ENCODE measurements at regions not wholly inside any gene's neighbourhood (a gene's known extent, or its start where the extent isn't known, plus 50 kb on each side); places are given as distances from the start of the nearest gene placed in this dataset.
"Not testable (repeated sequence)": the region's sequence is repeated elsewhere in the genome, so short reads cannot be mapped to it uniquely, and the experiment has no call there.

DNA sequence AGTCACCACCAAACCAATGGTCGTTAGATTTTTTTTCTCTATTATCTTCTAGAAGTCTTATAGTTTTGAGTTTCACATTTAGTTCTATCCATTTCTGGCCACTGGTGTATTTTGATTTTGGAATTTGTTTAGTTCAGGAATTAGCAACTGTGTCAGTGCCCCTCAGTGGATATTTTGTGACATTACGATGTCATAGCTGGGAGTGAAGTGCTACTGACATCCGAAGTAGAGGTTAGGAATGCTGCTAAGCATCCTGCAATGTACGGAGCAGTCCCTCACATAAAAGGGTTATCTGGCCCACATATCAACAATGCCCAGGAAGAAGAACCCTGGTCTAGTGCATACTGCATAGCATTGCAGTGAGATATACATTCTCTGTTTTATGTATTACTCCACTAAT lies 157.4 kb upstream of the RGPD4 start:
- DNase-seq: peak; percentile 18

DNA sequence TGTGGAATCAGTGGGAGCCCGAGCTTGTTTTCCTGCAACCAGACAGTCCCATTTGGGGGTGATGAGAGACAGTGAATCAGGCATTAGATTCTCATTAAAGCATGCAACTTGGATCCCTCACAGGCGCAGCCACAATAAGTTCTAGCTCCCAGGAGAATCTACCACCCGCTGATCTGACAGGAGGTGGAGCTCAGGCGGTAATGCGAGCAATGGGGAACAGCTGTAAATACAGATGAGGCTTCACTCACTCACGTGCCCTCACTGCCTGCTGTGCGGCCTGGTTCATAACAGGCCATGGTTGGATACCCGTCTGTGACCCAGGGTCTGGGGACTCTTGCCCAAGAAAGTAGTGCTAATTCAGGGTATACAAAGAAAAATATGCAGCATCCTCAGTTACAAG lies 144.8 kb upstream of the RGPD4 start:
- no peak for DNase-seq

DNA sequence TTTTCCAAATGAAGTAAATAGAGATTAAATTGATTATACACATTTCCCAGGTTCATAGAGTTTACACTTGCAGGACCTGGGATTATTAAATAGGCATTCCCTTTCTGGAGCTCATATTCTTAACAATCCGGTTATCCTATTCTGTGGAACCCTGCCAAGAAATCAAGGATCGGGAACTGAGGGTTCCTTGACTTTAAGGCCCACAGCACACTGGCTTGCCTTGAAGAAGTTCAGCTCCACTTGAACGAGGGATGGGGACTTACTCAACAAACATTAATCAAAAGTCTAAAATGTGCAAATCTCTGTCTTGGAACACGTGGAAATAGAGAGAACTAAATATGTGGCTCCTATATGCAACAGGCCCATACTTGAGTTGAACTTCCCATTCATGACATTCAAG lies 142.3 kb upstream of the RGPD4 start:
- DNase-seq: no peak

DNA sequence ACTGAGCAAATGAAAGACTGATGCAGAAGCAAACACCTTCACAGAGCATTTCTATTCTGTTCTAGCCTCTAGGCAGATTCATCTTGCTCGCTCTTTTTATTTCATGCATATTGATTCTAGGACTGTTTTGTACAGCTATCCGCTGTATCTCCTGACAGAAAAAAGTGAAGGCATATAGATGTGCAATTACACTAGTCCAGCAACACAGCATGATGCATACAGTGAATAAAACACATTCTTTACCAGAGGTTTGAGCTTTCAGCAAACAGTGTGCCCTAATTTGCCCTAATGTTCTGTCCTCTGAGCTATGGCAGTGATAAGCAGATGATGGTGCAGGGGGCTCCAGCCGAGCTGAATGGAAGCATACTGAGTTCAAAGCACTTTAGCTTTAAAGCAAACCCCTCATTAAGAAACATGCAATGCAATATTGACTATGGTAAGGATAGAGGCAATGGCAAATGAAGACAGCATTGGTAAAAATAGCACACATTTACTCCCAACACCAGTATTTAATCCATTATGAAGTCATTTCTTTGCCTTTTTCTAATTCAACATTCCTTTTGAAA lies 141.2 kb upstream of the RGPD4 start:
- no peak for DNase-seq

DNA sequence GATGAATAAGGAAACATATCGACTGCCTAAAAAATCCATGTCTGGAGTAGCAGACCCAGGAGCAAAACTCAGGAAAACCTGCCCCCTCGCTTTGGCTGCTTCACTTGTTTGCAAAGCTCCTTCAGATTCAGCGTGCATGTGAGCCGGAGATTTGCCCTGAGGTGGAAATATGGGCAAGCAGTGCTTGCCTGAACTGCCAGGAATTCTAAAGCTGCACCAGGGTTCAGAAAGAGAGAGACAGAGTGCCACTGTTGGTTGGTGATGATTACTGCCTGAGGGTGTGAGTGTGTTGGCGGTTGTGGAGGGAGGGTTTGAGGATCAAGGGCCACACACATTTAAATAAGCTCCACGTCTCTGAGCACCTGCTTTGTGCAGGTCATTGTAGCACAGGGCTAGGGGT lies 139.6 kb upstream of the RGPD4 start:
- DNase-seq: no peak

DNA sequence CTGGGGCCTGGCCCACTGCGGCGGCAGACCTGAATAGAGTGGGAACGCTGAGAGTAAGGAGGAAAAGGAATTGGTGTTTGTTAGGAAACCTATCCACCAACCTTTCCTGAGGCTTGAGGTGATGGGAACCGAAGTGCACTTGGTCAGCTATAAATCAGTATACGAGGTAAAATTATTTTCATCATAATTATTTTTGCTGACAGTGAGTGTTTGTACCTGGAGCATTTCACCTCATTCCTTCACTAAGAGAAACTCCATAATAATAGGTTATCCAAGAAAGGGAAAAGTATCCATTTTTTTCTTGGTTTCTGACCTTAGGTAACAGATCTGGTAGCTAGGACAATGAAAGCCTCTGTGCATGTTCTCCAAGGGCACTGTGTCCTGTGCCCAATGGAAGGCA lies 138.6 kb upstream of the RGPD4 start:
- DNase-seq: no peak

DNA sequence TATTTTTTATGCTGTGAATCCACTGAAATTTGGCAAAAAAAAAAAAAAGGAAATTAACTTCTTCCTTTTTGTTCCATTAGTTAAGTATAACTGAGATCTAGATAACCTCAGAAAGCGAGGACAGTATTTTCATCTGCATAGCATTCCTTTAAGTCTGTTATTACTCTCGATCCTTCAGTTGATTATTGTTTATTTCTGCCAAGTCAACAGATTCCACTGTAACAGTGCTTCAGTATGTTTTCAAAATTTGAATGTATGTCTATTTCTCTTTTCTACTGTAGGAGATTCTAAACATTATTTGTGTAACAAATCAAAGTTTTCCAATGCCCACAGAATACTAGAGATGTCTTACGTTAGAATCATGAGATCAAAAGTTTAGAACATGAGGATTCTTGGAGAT lies 133.1 kb upstream of the RGPD4 start:
- DNase-seq: no peak

DNA sequence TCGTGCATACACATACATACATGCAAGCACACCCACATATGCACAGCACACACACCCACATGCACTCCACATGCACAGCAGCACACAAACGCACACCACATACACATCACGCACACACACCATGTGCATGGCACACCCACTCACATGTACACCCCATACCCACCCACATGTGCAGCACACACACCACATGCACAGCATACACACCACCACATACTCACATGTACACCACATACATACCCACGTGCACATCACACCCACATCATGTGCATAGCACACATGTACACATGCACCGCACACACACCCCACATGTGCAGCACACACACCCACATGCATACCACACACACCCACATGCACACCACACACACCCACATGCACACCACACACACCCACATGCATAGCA lies 132.0 kb upstream of the RGPD4 start:
- DNase-seq: no peak

DNA sequence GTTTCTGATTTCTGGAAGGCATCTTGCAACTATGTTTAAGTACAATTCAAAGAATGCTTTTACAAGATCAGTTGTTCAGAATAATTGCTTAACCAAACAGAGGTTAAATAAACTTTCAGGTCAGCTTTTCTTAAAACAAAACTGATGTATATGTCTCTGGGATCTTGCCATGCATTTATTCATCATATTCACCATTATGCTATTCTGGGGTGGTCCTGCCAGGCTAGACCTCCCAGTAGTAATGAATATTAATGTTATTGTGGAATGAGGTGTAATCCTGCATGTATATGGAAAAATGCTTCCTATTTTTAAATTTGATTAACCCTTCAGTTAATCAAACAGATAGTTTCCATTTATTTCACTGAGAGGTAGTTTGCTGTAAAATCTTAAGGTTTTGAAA lies 129.3 kb upstream of the RGPD4 start:
- DNase-seq: no peak

DNA sequence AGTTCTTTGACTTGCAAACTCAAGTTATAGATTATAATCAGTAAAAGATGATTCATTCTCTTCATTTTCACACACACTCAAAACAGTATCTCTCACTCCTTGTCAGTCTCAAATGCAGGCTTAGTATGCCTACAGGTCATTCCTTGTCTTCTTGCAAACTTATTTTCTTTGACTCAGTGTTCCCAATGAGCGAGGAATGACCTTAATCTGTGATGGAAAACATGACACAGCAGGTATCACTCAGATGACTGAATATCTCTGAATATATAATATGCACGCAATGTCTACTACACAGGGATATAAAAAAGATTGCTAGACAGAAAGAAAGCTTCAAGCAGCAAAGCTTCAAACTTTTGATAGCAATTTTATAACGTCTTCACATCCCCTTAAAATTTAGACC lies 127.8 kb upstream of the RGPD4 start:
- no peak for DNase-seq

DNA sequence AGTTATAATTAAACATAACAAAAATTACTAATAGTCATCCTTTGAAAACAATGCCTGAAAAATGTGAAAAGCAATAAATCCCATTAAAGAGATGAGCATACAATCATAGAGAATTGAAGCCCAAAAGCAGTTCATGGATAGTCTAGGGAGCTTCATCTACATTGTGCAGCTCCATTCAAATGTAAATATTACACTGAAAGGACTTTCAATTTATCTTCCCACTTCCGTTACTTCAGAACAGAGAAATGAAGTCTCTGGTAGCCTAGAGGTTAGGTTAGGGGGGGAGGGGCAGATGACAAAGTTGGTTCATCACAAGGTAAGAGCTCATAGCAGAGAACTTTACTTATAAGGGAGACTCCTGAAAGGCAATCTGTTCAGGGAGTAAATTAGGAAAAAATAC lies 126.6 kb upstream of the RGPD4 start:
- no peak for DNase-seq

DNA sequence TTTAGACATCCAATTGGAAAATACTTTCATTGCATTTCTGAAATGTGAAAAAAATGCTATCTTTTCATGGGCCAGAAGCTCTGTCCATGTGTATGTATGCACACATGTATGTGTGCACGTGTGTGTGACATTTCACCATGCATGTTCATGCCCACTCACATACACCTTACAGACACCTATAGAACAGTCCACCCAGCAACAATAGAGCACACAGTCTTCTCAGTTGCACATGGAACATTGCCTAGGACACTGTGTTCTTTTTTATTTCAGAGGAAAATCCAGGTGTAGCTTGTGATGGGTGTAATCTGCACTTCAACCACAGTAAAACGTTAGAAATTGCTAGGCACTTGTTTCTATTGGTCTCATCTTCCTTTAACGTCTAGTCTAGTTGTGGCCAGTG lies 114.8 kb upstream of the RGPD4 start:
- no peak for DNase-seq

DNA sequence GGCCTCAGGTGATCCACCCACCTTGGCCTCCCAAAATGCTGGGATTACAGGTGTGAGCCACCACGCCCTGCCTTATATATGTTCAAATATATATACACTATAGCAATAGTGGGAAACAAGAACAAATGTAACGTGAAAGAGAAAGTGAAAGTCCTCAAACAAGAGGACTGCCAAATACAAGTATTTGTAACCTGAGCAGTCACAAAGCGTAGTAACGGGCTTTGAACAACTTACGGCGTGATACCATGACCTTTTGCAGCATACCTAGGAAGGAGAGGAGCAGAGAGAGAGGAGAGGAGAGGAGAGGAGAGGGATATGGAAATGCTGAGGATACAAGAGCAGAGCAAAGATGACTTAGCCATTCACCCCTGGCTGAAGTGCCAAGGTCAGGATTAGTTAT lies 113.8 kb upstream of the RGPD4 start:
- DNase-seq: peak; percentile 45

DNA sequence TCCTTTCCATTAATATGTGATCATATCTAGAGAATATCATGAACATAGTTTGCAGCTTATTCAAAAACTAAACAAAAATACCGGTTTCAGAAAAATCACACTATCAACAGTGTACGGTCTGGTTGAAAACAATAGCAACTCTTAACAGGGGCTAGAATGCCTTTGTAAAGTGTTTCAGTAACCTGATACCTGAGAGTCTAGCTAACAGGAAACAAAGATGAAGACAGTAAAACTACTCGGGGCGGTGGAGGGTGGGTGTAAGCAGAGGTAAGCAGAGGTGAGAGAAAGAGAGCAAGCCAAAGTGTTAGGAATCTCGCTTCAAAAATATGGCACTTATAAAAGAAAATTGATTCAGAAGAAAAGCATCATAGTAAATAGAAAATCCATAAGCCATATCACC lies 109.0 kb upstream of the RGPD4 start:
- peak; percentile 73 for DNase-seq

DNA sequence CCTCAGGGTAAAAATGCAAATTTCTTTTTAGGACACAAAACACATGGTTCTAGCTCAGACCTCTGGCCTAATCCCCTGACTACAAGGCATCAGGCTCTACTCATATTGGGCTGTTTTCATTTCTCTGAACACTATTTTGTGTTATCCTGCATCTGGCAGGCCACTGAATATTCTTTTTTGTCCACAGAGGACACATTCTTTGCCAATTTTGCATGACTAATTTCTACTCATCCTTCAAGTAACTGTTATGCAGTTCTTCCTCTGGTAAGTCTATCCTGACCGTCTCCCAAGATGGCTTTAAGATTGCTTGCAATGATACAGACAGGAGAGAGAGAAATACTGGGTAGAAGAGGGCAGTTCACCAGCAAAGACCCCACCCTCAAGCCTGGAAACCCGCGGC lies 107.6 kb upstream of the RGPD4 start:
- no peak for DNase-seq

DNA sequence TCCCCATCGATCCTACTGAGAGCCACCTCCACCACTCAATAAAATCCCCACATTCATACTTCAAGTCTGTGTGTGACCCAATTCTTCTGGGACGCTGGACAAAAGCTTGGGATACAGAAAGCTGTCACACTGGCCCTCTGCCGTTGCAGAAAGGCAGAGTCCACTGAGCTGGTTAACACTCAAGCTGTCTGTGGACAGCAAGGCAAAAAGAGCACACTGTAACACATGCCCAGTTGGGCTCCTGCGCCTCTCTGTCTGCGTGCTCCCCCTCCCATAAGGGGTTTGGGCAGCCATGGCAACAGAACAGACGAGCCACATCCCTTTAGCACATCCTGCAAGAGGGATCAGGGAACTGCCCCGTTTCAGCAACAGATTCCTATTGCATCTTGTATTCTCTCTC lies 106.9 kb upstream of the RGPD4 start:
- no peak for DNase-seq

DNA sequence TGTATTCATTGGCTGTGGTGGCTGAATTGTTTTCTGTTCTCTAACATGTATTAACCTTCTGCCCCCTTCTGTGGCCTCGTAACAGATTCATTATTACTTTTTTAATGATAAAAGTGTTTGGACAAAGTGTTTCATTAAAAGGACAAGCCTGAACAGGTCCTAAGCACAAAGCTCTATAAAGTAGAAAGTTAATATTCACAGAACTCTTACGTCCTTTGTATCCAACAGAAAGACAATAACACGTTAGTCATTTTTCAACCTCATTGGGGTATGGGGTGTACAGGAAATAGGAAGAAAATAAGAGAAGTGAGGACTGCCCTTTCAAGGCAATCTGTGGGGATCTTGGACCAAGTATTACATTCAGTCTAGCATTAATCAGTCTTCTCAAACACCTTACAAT lies 105.5 kb upstream of the RGPD4 start:
- no peak for DNase-seq

DNA sequence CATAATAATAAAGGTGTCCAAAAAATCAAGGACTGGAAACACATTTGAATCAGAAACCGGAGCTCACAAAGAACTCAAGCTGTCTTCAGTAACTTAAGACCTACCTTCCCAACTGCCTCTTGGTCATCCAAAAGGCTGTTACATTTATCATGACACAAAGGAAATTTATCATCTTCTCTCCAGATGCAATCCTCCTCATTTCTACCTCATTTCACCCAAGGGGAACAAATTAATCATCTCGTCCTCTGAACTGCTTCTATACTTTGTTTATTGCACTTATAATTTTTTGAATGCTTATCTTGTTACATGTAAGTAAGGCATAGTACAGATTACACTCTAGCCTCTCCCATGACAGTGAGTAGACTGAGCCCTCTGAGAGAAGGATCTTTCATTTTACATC lies 105.1 kb upstream of the RGPD4 start:
- no peak for DNase-seq

DNA sequence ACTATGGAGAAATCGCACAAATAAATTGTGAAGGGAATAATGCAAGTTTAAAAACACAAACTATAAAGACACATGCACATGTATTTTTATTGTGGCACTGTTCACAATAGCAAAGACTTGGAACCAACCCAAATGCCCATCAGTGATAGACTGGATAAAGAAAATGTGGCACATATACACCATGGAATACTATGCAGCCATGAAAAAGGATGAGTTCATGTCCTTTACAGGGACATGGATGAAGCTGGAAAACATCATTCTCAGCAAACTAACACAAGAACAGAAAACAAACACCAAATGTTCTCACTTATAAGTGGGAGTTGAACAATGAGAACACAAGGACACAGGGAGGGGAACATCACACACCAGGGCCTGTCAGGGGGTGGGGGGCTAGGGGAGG lies 100.9 kb upstream of the RGPD4 start:
- not testable (repeated sequence) for DNase-seq

DNA sequence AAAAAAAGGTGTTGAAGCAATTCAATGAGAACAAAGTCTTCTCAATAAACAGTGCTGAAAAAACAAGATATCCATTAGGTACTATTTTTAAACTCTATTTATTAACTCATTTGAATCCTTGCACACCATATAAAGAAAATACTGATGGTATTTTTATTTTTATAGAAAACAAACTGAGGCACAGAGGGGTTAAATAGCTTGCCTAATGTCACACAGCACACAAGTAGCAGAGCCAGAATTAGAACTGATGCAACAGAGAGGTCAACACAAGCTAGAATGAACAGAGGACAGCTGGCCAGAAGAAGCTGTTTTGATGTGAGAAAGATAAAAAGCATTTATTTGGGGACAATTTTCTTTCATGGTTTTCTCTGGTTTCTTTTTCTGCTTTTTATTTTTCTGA lies 99.4 kb upstream of the RGPD4 start:
- DNase-seq: no peak

DNA sequence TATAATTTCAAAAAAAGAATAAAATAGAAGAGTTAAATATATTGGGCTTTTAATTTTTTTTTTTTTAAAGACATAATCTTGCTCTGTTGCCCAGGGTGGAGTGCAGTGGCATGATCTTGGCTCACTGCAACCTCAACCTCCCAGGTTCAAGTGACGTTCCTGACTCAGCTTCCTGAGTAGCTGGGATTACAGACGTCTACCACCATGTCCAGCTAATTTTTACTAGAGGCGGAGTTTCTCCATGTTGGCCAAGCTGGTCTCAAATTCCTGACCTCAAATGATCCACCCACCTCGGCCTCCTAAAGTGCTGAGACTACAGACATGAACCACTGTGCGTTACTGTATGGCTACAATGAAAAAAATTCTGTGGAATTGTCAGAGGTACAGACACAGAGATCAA lies 98.1 kb upstream of the RGPD4 start:
- no peak for DNase-seq

DNA sequence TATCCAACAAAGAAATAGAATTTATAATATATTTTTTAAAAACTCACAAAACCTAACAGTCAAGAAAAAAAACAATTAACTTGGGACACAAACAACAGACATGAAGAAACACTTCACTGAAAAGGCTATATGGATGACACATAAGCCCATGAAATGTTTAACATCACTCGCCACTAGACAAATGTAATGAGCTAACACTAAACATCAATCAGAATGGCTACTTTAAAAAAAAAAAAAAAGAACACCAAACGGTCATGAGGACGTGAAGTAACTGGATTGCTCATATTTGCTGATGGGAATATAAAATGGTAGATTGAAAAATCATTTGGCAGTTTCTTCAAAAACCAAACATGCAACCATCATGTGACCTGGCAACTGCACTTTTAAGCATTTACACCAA lies 97.3 kb upstream of the RGPD4 start:
- no peak for DNase-seq

DNA sequence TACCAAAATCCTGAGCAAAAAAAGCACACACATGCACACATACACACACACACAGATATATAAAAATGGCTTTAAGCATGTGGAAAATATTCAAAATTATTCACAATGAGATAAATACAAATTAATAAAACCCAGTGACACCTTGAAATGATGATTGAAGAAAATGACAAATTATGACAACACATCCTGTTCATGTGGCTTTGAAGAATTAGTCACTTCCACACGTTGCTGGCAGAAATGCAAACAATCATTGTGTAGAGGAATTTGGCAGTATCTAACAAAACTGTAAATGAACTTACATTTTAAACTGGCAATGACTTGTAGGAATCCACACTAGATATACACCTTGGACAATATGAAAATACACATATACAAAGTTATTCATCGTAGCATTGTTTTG lies 95.8 kb upstream of the RGPD4 start:
- DNase-seq: no peak

DNA sequence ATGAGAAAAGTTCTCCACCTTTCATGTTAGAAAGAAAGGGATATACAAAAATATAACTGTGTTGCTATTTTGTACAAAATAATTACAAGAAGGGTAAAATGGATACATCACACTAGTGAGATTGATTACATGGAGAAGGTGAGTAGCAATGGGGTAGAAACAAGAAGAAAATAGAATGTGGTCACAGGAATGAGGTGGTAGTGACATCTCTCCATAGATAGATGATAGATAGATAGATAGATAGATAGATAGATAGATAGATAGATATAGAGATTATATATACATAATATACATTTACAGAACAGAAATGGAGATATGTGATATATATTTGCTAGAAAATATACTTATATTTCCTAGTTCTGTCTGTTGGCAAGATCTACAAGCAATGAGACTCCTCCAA lies 95.3 kb upstream of the RGPD4 start:
- no peak for DNase-seq

DNA sequence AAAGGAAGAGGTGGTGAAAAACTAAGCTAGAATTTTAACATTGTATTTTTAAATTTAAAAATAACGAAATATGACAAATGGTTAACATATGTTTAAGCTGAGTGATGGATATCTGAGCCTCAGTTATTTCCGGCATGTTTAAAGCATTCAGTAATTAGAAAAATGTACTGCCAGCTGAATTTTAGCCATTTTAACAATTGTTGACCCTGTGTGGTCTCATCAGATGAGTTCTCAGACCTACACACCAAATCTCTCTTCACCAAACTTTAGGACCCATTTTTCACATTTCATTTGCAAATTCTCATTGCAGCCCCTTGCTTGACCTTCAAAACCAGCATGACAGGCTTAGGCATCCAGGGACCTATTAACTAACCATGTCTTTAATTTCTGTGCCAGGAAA lies 91.5 kb upstream of the RGPD4 start:
- DNase-seq: no peak

DNA sequence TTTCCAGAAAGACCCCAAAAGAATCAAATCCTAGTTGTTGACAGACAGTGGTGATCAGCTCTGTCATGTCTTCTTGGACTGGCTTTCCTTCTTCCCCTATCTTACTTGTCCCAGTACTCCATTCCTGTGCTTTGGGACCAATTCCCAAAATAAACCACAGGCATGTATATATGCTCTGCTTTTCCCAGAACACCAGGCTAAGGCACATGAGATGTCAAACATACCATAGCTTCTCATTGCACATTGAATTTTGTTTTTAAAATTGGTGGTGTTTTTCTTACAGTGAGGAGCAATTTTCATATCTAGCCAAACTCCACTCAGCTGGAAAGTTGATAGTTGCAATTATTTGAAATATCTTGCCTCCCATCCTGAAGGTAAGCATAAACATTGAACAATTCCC lies 88.9 kb upstream of the RGPD4 start:
- DNase-seq: no peak
